SU-DHL-6 (cell line): ENCODE measurements at regions not wholly inside any gene's neighbourhood (a gene's known extent, or its start where the extent isn't known, plus 50 kb on each side); places are given as distances from the start of the nearest gene placed in this dataset.

ENCODE experiments used
- CTCF ChIP-seq: fragments of 200-600 bp; sonication (generic); IDR thresholded peaks from one replicate; pipeline ENCODE4 v1.5.1; 2017; ENCODE audit warnings: antibody characterized with exemption, mild to moderate bottlenecking, low read length, moderate library complexity; ENCODE audit not compliant: insufficient read depth, poor library complexity, severe bottlenecking
- EZH2phosphoT487 ChIP-seq: fragments of 200-600 bp; sonication (generic), shearing (Covaris generic); conservative IDR thresholded peaks from 2 replicates; pipeline ENCODE4 v1.6.1; 2018; ENCODE audit warnings: mild to moderate bottlenecking, antibody characterized with exemption, low read length, moderate library complexity, mixed read lengths

GRCh38 chr3:4119119-4119518, 184.1 kb upstream of the SETMAR start:
- no peak for TF ChIP-seq CTCF
- no peak for TF ChIP-seq EZH2phosphoT487
